ENCODE measurements at regions not wholly inside any gene's neighbourhood (a gene's known extent, or its start where the extent isn't known, plus 50 kb on each side); places are given as distances from the start of the nearest gene placed in this dataset.

DNA sequence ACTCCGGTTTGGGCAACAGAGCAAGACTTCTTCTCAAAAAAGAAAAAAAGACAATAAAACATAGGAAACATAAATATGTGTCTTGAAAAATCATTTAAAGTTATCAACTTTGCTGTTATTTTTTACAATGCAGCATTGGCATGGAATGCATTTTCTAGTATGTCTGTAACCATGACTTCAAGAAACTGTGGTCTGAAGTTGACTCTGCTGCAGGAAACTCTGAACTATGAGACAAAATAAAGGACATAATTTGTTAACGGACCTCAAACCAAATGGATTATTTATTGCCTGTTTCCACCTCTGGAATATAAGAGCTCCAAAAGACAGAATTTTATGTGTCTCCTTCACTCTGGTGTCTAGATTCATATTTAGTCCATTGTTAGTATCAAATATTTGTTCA, 79.1 kb downstream of the TRIB2 start:
- no peak for DNase-seq

DNA sequence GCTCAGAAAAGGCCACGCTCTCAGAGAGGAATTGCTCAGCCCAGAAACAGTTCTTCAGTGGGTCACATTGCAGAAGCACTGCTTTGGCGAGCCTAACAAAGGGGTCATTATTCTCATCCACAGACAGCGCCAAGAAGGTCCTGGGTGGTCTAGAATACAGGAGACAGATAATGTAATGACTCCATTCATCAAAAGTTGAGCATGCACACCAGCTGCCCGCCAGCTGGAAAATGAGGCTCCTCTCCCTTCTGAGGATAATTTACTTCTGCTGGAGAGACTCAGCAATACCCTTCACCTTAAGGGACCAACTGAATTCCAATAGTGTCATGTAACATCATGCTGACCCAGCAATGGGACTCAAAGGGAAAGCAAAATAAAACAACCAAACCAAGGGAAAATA, 79.9 kb downstream of the TRIB2 start:
- DNase-seq: no peak

DNA sequence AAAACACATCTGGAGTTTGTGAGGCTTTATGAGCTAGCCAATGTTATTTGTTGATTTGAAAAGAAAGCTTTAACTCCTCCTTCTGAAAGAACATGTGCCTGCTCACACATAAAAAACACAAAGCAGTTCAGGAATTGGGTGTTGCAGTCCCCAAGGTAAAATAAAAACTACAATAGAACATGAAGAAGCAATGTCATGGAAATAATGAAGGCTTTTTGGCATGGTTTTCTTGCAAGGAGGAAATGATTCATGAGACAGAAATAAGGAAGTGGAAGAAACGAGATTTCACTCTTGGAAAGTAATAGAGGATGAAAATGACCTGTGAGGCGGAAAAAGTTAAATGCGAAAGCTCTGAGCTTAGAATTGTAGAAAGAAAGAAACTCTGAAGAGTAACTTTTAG, 81.1 kb downstream of the TRIB2 start:
- DNase-seq: no peak

GRCh38 chr2:12803607-12804006, 86.9 kb downstream of the TRIB2 start:
- no peak for DNase-seq

GRCh38 chr2:12804091-12804856, 87.5 kb downstream of the TRIB2 start:
- DNase-seq: no peak

DNA sequence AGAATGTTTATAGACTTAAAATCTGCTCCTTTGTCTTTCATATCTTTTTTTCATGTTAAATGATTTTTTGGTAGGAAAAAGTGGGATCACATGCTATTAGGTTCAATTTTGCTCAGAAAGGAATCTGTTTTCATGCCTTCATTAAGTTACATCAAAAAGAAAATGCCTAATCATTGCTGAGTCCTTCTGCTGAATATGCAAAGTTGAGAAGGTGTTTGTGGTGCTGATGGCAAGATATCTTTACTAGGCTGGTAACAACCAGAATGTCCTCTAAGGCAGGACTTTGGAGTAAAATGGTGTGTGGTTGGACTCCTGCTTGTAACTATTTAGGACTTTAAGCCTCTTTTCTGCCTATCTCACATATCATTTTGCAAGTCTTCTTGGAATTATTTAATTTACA, 88.3 kb downstream of the TRIB2 start:
- no peak for DNase-seq

DNA sequence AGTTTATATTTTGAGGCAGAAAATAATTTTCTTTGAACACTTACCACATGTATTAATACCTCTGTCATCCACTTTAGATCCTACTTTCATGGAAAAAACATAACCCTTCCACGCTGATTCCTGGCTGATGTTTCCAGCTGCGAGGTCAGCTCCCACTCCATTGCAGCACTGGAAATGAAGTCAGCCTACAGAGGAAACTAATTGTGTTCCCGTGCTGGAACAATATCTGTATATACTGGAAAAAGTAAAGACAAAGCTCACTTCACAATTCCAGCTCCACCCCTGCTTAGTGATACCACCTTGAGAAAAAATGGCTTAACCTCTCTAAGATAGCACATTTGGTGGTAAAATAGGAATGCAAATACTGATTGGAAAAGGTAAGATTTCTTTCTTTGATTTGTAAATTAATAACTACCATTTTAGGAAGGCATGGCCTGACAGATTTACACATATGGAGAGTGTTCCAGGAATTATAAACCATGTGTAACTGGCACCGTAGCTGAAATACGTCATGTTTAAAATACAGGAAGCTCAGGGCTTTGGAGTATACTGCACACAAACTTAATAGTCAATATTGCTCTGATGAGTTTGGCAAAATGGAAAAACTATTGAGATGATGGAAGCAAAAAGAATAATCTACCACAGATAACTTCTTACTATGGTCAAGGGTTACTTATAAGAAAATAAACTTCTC, 90.0 kb downstream of the TRIB2 start:
- DNase-seq: no peak

- DNase-seq: no peak
Measured at GRCh38 chr2:12807907-12808810, 91.4 kb downstream of the TRIB2 start.

DNA sequence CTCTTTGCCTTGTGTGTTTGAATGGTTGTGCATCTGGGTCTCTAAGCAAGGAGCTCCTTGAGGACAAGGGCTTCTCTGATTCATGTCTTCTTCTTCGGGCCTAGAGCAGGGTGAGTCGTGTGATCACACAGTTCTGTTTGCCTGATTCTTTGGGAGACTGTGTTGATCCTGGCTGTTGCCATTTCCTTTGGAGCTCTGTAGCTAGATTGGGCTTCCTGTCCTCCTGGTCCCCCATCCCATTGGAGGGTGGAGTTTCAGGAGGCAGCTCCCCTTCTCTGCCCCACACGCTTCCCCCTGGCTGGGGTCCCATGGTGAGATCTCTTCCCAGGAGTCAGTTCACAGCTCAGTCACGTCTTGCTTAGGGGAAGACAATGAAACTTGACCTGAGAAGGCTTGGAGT, 92.8 kb downstream of the TRIB2 start:
- no peak for DNase-seq

GRCh38 chr2:12811916-12812315, 95.2 kb downstream of the TRIB2 start:
- DNase-seq: no peak

DNA sequence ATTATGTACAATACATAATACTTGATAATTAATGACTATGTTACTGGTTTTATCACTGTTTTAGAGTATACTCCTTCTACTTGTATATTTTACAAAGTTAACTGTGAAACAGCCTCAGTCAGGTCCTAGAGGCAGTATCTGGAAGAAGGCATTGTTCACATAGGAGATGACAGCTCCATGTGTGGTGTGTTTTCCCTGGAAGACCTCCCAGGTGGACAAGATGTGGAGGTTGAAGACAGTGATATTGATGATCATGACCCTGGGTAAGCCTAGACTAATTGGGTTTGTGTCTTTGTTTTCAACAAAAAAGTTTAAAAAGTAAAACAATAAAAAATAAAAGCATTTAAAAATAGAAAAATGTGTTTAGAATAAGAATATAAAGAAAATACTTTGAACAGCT, 96.4 kb downstream of the TRIB2 start:
- no peak for DNase-seq

GRCh38 chr2:12816379-12817306, 99.9 kb downstream of the TRIB2 start:
- no peak for DNase-seq

DNA sequence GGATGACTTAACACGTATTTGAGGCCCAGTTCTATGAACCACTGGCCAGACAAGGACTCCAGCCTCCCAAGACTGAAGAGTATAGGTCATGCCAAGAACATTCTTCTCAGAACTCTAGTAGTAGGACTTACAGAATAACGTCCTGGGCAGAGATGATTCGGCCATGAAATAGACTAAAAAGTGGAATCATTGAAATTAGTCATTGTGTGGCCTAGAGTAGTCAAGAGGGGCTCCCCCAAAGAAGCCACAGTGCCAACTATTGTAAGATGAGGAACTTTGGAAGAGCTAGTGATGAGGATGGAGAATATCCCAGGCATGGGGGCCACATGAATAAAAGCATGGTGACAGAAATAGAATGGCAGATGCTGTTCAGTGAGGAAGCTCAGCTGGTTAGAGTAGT, 101.1 kb downstream of the TRIB2 start:
- no peak for DNase-seq

- DNase-seq: no peak
Measured at GRCh38 chr2:12818416-12819102, 101.8 kb downstream of the TRIB2 start.

DNA sequence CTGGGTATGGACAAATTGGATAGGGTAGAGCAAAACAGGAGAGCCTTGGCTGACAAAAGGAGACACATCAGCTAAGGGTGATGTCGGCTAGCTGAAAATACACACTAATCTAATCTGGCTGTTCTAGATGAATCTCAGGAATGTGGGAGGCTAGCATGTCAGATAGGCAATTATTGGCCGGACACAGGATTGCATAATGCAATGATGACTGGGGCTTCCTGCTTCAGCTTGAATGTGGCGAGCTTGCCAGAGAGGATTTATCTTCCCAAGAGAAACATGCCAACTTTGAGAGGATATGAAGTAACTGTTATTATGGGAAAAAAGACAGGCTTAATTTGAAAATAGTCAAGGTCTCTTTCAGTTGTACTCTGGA, 102.4 kb downstream of the TRIB2 start:
- peak; percentile 50 to 91 for DNase-seq

GRCh38 chr2:12819721-12820120, 103.0 kb downstream of the TRIB2 start:
- DNase-seq: no peak

- no peak for DNase-seq
Measured at GRCh38 chr2:12821656-12822055, 104.9 kb downstream of the TRIB2 start.

DNA sequence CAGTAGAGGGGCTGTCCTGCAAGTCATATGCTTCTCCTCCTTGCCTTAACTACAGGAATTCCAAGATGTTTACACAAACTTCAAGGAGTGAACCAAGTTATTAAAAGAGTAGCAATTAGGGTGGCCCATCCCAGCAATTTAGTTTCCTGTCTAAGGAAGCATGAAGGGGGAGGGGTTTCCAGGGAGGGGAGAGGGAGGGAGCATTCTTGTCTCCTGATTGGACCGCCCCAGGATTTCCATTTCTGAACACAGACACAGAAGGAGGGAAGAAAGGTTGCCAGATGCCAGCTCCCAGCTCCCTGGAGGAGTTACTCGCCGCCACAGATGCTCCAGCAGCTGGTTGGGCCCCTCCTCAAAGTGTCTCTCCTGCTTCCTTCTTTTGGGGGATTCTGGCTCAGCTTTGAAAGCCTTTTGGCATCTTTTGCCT, 107.6 kb downstream of the TRIB2 start:
- peak in 1 of 2 experiments; percentile 43 for DNase-seq

DNA sequence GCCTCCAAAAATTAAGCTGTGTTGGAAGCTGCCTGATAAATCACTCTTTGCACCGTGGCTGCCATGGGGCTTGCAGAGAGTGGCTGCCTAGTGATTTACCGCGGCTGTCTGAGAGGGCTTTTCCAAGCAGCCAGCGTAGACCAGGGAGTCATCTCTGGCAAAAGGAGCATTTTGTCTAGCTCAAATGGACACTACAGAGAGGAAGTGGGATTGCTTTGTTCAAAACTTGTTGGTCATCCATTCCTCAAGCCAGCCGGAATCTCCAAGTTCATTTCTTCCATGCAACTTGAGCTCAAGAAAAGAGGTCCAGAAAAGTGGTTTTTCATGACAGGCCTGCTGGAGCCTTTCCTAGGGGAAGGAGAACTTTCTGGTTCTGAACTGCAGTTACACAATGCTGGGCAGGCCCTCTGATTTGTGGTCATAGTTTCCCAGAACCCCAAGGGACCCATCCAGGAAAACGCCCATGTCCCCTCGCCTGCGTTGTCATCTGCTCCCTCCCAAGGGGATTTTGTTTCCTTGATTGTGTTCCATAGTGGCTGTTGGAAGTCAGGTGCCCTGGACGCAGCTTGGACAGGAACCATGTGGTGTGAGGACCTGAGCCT, 108.1 kb downstream of the TRIB2 start:
- DNase-seq: no peak

DNA sequence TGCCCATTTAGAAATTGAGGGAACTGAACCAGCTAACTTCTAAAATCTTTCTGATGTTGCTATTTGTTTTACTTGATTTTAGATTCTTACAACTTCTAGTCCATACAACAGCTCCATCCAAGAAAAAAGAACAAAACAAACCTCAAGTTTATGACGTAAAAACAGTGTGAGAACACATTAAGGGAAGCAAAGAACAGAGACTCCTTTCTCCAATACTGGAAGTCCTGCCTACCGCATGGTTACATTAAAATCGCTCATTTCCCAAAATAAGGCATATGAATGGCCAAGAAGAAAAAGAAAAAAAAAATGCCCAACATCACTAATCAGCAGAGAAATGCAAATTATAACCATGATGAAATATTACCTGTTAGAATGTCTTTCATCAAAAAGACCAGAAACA, 110.0 kb downstream of the TRIB2 start:
- DNase-seq: no peak

GRCh38 chr2:12827721-12828120, 111.0 kb downstream of the TRIB2 start:
- DNase-seq: no peak

Measured in SW 1271 (cell line).